ENCODE measurements at regions not wholly inside any gene's neighbourhood (a gene's known extent, or its start where the extent isn't known, plus 50 kb on each side); places are given as distances from the start of the nearest gene placed in this dataset.

- TF ChIP-seq CTCF (IDR thresholded peaks at IDR 0.05) (no peak), ZFX (IDR thresholded peaks at IDR 0.05; ENCODE audit: borderline replicate concordance) (no peak)
Measured at GRCh38 chr2:64250063-64250462, 105.8 kb upstream of the PELI1 start.

Data from 22Rv1 (cell line).